ENCODE measurements at regions not wholly inside any gene's neighbourhood (a gene's known extent, or its start where the extent isn't known, plus 50 kb on each side); places are given as distances from the start of the nearest gene placed in this dataset.
"Not testable (repeated sequence)": the region's sequence is repeated elsewhere in the genome, so short reads cannot be mapped to it uniquely, and the experiment has no call there.

DNA sequence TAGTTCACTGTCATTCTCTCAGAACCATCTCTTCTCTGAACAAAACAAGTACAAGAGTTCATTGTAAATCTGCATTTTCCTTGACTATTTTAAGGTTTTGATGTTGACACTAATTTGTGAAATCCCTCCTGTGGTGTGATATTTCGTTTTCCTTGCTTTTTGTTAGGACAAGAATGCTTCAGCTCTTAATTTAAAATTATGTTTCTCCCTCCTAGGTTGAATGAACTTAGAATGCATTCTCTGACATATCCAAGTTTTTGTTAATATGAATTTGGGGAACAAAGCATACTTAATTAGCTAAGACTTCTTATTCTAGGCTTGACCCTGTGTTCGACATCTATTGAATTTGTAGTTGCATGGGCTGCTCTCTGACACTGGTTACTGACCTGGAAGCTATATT, 508.7 kb downstream of the FOXD4L5 start:
- not testable (repeated sequence) for TF ChIP-seq POLR2A (IDR thresholded peaks at IDR 0.05; ENCODE audit: borderline replicate concordance, extremely low read depth, insufficient read depth, insufficient read length); FOSL1 (IDR thresholded peaks at IDR 0.05; ENCODE audit: low read depth); ZNF274 (IDR thresholded peaks at IDR 0.05; ENCODE audit: low read depth, low read length); POLR2AphosphoS5 (IDR thresholded peaks at IDR 0.05; ENCODE audit: low read depth, low read length); SP1 (IDR thresholded peaks at IDR 0.05; ENCODE audit: low read depth); EZH2phosphoT487 (IDR thresholded peaks at IDR 0.05; ENCODE audit: borderline replicate concordance); RAD21 (IDR thresholded peaks at IDR 0.05; ENCODE audit: low read depth); ATF3 (IDR thresholded peaks at IDR 0.05)
- TF ChIP-seq, protein P1, sequence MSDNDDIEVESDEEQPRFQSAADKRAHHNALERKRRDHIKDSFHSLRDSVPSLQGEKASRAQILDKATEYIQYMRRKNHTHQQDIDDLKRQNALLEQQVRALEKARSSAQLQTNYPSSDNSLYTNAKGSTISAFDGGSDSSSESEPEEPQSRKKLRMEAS (IDR thresholded peaks at IDR 0.05), result not testable (repeated sequence)
- TF ChIP-seq, protein P2, sequence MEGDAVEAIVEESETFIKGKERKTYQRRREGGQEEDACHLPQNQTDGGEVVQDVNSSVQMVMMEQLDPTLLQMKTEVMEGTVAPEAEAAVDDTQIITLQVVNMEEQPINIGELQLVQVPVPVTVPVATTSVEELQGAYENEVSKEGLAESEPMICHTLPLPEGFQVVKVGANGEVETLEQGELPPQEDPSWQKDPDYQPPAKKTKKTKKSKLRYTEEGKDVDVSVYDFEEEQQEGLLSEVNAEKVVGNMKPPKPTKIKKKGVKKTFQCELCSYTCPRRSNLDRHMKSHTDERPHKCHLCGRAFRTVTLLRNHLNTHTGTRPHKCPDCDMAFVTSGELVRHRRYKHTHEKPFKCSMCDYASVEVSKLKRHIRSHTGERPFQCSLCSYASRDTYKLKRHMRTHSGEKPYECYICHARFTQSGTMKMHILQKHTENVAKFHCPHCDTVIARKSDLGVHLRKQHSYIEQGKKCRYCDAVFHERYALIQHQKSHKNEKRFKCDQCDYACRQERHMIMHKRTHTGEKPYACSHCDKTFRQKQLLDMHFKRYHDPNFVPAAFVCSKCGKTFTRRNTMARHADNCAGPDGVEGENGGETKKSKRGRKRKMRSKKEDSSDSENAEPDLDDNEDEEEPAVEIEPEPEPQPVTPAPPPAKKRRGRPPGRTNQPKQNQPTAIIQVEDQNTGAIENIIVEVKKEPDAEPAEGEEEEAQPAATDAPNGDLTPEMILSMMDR (IDR thresholded peaks at IDR 0.05 in 2 of 3, conservative IDR thresholded peaks at IDR 0.05 in 1 of 3; ENCODE audit: borderline replicate concordance in 1 of 3, insufficient read depth in 1 of 3, low read depth in 2 of 3, low read length in 2 of 3), result not testable (repeated sequence)
- TF ChIP-seq, protein P3, sequence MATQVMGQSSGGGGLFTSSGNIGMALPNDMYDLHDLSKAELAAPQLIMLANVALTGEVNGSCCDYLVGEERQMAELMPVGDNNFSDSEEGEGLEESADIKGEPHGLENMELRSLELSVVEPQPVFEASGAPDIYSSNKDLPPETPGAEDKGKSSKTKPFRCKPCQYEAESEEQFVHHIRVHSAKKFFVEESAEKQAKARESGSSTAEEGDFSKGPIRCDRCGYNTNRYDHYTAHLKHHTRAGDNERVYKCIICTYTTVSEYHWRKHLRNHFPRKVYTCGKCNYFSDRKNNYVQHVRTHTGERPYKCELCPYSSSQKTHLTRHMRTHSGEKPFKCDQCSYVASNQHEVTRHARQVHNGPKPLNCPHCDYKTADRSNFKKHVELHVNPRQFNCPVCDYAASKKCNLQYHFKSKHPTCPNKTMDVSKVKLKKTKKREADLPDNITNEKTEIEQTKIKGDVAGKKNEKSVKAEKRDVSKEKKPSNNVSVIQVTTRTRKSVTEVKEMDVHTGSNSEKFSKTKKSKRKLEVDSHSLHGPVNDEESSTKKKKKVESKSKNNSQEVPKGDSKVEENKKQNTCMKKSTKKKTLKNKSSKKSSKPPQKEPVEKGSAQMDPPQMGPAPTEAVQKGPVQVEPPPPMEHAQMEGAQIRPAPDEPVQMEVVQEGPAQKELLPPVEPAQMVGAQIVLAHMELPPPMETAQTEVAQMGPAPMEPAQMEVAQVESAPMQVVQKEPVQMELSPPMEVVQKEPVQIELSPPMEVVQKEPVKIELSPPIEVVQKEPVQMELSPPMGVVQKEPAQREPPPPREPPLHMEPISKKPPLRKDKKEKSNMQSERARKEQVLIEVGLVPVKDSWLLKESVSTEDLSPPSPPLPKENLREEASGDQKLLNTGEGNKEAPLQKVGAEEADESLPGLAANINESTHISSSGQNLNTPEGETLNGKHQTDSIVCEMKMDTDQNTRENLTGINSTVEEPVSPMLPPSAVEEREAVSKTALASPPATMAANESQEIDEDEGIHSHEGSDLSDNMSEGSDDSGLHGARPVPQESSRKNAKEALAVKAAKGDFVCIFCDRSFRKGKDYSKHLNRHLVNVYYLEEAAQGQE (IDR thresholded peaks at IDR 0.05; ENCODE audit: low read depth), result not testable (repeated sequence)

All from HCT116 (cell line).